Nephron (organoid): ENCODE measurements at regions not wholly inside any gene's neighbourhood (a gene's known extent, or its start where the extent isn't known, plus 50 kb on each side); places are given as distances from the start of the nearest gene placed in this dataset.
"Not testable (repeated sequence)": the region's sequence is repeated elsewhere in the genome, so short reads cannot be mapped to it uniquely, and the experiment has no call there.

ENCODE experiments used
- H3K27ac Mint-ChIP-seq, 3 experiments: 2 replicates each; pipeline ENCODE4 v1.8.0; 2020; ENCODE audit warnings: mixed read lengths in 3 of 3, mild to moderate bottlenecking in 2 of 3, moderate library complexity in 1 of 3
- H3K27me3 Mint-ChIP-seq: 2 replicates; pipeline ENCODE4 v1.8.0; 2021; ENCODE audit warnings: low read depth, mild to moderate bottlenecking, moderate library complexity, mixed read lengths
- H3K36me3 Mint-ChIP-seq: 2 replicates; pipeline ENCODE4 v1.8.0; 2020; ENCODE audit warnings: low read depth, mixed read lengths
- H3K4me1 Mint-ChIP-seq: 2 replicates; pipeline ENCODE4 v1.8.0; 2020; ENCODE audit warnings: mixed read lengths
- H3K4me3 Mint-ChIP-seq, 3 experiments: 2 replicates each; pipeline ENCODE4 v1.8.0; 2020; ENCODE audit warnings: mild to moderate bottlenecking in 3 of 3, mixed read lengths in 3 of 3, moderate library complexity in 2 of 3
- H3K9me3 Mint-ChIP-seq: 2 replicates; pipeline ENCODE4 v1.8.0; 2020; ENCODE audit warnings: mixed read lengths
- TF ChIP-seq, protein P1 (sequence below), 3 experiments: fragments of 200-600 bp; sonication (generic); IDR thresholded peaks; one replicate each; pipeline ENCODE4 v1.5.0; 2021; ENCODE audit warnings: antibody characterized with exemption in 3 of 3; ENCODE audit not compliant: unreplicated experiment in 3 of 3

DNA sequence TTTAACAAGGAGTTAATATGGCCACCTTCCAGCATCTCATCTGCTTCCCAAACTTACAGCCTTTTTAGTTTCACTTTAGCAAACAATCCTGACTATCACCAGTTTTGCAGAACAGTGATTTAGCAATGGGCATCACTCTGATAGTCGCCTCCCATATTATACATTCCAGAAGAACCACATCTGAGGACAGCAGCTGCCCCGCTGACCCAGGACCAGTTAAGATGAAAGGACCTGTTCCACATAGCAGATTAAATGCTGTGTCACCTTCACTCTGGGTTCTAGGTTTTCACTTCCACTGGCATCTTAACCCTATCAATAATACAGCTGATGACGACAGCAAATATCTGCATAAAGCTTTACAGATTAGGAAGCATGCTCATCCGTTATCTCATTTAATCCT is 99.8 kb downstream of the TRIM69 start:
- H3K4me3 Mint-ChIP-seq = no peak overlapping the region
- no peaks in the 10 kb centered on the region for H3K4me1 Mint-ChIP-seq
- peaks cover 6% of the 10 kb centered on the region for H3K27me3 Mint-ChIP-seq
- no peaks in the 10 kb centered on the region for H3K9me3 Mint-ChIP-seq
- TF ChIP-seq, protein P1, sequence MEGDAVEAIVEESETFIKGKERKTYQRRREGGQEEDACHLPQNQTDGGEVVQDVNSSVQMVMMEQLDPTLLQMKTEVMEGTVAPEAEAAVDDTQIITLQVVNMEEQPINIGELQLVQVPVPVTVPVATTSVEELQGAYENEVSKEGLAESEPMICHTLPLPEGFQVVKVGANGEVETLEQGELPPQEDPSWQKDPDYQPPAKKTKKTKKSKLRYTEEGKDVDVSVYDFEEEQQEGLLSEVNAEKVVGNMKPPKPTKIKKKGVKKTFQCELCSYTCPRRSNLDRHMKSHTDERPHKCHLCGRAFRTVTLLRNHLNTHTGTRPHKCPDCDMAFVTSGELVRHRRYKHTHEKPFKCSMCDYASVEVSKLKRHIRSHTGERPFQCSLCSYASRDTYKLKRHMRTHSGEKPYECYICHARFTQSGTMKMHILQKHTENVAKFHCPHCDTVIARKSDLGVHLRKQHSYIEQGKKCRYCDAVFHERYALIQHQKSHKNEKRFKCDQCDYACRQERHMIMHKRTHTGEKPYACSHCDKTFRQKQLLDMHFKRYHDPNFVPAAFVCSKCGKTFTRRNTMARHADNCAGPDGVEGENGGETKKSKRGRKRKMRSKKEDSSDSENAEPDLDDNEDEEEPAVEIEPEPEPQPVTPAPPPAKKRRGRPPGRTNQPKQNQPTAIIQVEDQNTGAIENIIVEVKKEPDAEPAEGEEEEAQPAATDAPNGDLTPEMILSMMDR (IDR thresholded peaks at IDR 0.05; ENCODE audit: unreplicated experiment in 3 of 3) = no peak
- no peaks in the 10 kb centered on the region for H3K36me3 Mint-ChIP-seq
- no peak overlapping the region for H3K27ac Mint-ChIP-seq

DNA sequence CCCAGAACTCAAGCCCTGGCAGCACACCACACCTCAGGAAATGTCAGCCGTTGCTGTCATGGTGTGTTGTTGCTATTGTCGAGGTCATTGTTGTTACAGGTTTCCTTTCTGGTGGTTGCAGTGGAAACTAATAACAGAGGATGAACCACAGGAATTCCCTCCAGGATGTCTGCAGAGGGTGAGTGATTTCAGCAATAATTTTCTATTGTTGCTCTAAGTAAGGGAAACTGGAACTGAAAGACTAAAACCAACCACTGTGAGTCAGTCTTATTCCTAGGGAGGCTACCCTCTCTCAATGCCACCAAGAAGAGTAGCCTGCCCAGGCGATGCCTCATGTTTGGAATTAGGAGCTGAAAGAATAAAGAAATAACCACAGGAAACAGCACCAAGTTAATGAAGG is 102.6 kb downstream of the TRIM69 start:
- not testable (repeated sequence) for H3K9me3 Mint-ChIP-seq, H3K4me3 Mint-ChIP-seq, H3K27ac Mint-ChIP-seq, H3K27me3 Mint-ChIP-seq, H3K36me3 Mint-ChIP-seq, H3K4me1 Mint-ChIP-seq

GRCh38 chr15:44841762-44842161 is 105.4 kb downstream of the TRIM69 start:
- not testable (repeated sequence) for H3K27me3 Mint-ChIP-seq, H3K27ac Mint-ChIP-seq, H3K9me3 Mint-ChIP-seq, H3K36me3 Mint-ChIP-seq, H3K4me3 Mint-ChIP-seq, H3K4me1 Mint-ChIP-seq

GRCh38 chr15:44842883-44843282 is 106.6 kb downstream of the TRIM69 start:
- not testable (repeated sequence) for H3K4me1 Mint-ChIP-seq, H3K9me3 Mint-ChIP-seq, H3K36me3 Mint-ChIP-seq, H3K27me3 Mint-ChIP-seq, H3K27ac Mint-ChIP-seq, H3K4me3 Mint-ChIP-seq

- not testable (repeated sequence) for H3K27me3 Mint-ChIP-seq, H3K27ac Mint-ChIP-seq, H3K4me1 Mint-ChIP-seq, H3K9me3 Mint-ChIP-seq, H3K4me3 Mint-ChIP-seq, H3K36me3 Mint-ChIP-seq
Measured at GRCh38 chr15:44844936-44845335, 108.6 kb downstream of the TRIM69 start.

DNA sequence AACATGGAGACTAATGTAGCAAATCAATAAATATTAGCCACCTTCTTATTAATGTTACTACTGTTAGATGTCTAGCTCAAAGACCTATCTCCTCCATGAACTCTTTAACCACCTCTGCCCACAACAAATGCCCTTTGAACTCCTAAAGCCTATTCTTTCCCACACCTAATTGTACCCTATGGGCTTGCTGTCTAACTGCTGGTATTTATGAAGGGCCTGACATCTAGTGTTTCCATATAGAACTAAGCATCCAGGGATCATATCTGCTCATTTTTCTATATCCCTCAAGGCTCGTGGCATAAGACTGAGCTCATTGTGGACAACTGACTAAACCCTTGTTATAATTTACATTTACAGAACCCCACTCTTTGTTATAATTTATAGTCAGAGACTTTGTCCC is 109.8 kb downstream of the TRIM69 start:
- not testable (repeated sequence) for H3K27ac Mint-ChIP-seq, H3K4me3 Mint-ChIP-seq, H3K4me1 Mint-ChIP-seq, H3K27me3 Mint-ChIP-seq, H3K36me3 Mint-ChIP-seq, H3K9me3 Mint-ChIP-seq

DNA sequence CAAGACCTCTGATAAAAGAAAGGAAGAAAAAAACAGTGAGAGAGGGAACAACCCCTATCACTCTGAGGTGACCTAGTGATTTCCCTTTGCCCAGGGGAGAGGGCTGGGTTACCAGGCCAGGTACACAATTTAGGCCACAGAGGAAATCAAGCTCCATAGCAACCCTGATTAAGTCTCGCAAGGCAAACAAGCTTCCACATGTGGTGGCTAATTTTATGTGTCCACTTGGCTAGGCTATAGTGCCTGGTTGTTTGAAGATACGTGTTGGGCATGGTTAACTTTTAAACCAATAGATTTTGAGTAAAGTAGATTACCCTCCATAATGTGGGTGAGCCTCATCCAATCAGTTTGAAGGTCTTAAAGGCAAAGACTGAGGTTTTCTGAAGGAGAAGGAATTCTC is 108.9 kb upstream of the TERB2 start:
- H3K27me3 Mint-ChIP-seq, H3K9me3 Mint-ChIP-seq, H3K36me3 Mint-ChIP-seq, H3K4me1 Mint-ChIP-seq, H3K27ac Mint-ChIP-seq, H3K4me3 Mint-ChIP-seq: not testable (repeated sequence)

DNA sequence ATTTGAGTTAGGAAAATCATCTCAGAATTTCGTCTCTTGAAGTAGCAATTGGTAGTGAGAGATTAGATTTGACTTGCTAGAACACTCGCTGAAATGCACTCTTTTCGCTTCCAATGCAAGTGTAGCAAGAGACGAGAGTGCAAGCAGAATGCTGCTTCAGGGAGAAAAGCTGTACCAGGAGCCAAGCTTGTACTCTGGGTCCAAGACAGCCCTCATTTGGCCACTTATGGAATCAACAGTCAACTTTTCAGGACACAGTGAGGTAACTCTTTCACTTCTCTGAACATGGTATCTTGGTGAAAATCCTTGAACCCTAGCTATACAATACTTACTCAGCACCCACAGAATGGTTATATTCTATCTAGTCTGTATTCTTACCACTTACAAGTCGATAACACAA is 107.6 kb upstream of the TERB2 start:
- H3K4me3 Mint-ChIP-seq, H3K4me1 Mint-ChIP-seq, H3K27ac Mint-ChIP-seq, H3K9me3 Mint-ChIP-seq, H3K36me3 Mint-ChIP-seq: not testable (repeated sequence)
- peaks cover 11% of the 10 kb centered on the region for H3K27me3 Mint-ChIP-seq

- H3K27ac Mint-ChIP-seq, H3K4me3 Mint-ChIP-seq, H3K4me1 Mint-ChIP-seq, H3K9me3 Mint-ChIP-seq, H3K36me3 Mint-ChIP-seq: not testable (repeated sequence)
- peaks cover 12% of the 10 kb centered on the region for H3K27me3 Mint-ChIP-seq
Measured at GRCh38 chr15:44849701-44850403, 106.6 kb upstream of the TERB2 start.

- H3K9me3 Mint-ChIP-seq, H3K4me1 Mint-ChIP-seq, H3K4me3 Mint-ChIP-seq, H3K36me3 Mint-ChIP-seq: not testable (repeated sequence)
- peaks cover 12% of the 10 kb centered on the region for H3K27me3 Mint-ChIP-seq
- peak overlapping the region in 2 of 3 experiments; percentile 5 to 59 for H3K27ac Mint-ChIP-seq
- TF ChIP-seq, protein P1 (IDR thresholded peaks at IDR 0.05; ENCODE audit: unreplicated experiment in 3 of 3) = peak; percentile 62 to 81 (median 76)
Measured at GRCh38 chr15:44853304-44853950, 103.1 kb upstream of the TERB2 start.

- not testable (repeated sequence) for H3K36me3 Mint-ChIP-seq, H3K9me3 Mint-ChIP-seq, H3K27ac Mint-ChIP-seq, H3K4me3 Mint-ChIP-seq, H3K4me1 Mint-ChIP-seq
- H3K27me3 Mint-ChIP-seq = peaks cover 12% of the 10 kb centered on the region
Measured at GRCh38 chr15:44854696-44855095, 101.8 kb upstream of the TERB2 start.

- not testable (repeated sequence) for H3K4me3 Mint-ChIP-seq, H3K4me1 Mint-ChIP-seq, H3K9me3 Mint-ChIP-seq, H3K36me3 Mint-ChIP-seq, H3K27ac Mint-ChIP-seq
- peaks cover 16% of the 10 kb centered on the region for H3K27me3 Mint-ChIP-seq
Measured at GRCh38 chr15:44856284-44856683, 100.2 kb upstream of the TERB2 start.

DNA sequence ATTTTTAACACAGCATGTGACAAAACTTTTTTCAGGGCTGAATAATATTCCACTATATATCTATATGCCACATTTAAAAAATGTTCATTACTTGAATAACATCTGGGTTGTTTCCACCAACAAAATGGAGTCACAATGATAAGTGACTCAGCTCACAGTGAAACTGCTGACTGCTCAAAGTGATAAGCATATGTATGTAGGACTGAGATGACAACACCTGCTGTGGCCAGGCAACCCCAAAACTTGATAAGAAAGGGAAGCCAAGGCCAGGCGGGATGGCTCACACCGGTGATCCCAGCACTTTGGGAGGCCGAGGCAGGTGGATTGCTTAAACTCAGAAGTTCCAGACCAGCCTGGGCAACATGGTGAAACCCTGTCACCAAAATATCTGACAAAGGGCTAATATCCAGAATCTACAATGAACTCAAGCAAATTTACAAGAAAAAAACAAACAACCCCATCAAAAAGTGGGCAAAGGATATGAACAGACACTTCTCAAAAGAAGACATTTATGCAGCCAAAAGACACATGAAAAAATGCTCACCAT is 99.2 kb upstream of the TERB2 start:
- H3K27me3 Mint-ChIP-seq = peaks cover 18% of the 10 kb centered on the region
- H3K4me1 Mint-ChIP-seq, H3K36me3 Mint-ChIP-seq, H3K4me3 Mint-ChIP-seq, H3K27ac Mint-ChIP-seq: not testable (repeated sequence)
- H3K9me3 Mint-ChIP-seq = peaks cover 16% of the 10 kb centered on the region
